ENCODE measurements at regions not wholly inside any gene's neighbourhood (a gene's known extent, or its start where the extent isn't known, plus 50 kb on each side); places are given as distances from the start of the nearest gene placed in this dataset.

- peak; percentile 68 for DNase-seq (ENCODE audit: low read depth)
These were observed 392.2 kb upstream of the MARCKS start for GRCh38 chr6:113464960-113465359.

DNA sequence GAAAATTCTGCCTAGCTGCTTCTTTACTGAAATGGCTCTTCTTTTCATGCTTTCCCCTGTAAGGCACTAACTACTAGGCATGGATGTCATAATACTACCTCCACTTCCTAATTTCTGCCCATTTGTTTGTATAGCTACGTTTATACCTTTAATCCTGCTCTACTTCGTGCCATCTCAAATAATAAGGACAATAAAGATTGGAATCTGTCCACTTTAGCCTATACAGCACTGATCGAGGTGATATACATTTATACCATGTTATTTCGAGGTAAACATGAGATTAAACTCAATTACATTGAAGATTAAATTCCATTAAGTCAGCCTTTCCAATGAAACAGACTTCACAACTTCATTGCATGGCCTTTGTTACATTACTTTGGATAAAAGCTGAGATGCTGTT is 390.6 kb upstream of the MARCKS start:
- no peak for DNase-seq (ENCODE audit: low read depth)

DNA sequence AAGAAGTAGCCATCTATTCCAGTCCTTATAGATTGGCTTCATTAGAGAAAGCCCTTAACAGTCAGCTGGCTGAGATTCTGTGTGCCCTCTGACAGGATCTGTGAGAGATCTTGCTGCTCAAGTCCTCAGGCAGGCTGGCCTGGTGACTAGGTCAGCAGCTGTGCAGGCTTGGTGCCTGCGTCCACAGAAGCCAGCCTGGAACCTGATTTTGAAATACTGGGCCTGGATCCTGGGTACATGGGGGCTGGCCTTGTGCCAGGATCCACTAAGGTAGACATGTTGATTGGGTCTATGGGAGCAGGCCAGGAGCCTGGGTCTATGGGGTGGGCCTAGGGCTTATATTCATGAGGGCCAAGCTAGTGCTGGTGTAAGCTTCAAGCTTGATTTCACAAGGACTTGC is 381.8 kb upstream of the MARCKS start:
- DNase-seq (ENCODE audit: low read depth) = no peak

- peak; percentile 39 for DNase-seq (ENCODE audit: low read depth)
These were observed 380.0 kb upstream of the MARCKS start for GRCh38 chr6:113476937-113477839.

- DNase-seq (ENCODE audit: low read depth) = no peak
These were observed 376.5 kb upstream of the MARCKS start for GRCh38 chr6:113480616-113481015.

DNA sequence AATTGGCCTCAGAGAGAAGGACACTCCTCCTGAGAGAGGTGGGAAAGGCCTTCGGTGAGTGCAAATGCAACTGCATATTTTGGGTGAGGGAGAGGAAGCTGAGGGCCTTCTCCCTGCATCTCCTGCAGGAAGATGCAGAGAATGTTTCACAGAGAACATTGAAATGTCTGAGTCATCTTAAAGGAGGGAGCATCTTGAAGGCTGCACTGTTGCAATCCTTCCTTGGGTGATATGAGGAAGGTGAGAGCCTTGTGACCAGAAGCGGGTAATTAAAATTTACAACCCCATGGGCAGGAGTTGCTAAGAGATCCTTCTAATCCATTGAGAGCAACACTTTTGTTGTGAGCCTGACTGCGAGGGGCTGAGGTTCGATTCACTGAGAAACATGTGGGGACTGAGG is 375.7 kb upstream of the MARCKS start:
- DNase-seq (ENCODE audit: low read depth) = no peak

DNA sequence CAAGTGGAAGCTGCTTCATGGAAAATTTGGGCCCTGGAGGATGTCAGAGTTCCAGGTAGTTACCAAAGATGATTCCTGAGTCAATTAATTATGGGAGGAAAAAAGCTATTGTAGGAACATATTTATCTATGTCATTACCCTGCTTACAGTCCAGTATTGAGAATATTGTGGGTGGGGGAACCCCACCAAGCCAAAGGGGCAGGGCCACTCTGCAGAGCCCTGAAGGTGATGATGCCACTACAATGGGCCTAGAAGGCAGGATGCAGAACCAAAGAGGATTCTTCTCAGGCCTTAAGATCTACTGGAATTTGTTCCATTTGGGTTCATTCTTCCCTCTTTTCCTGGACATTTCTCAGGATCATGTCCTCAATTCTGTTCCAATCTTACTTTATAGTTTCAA is 375.2 kb upstream of the MARCKS start:
- no peak for DNase-seq (ENCODE audit: low read depth)

DNA sequence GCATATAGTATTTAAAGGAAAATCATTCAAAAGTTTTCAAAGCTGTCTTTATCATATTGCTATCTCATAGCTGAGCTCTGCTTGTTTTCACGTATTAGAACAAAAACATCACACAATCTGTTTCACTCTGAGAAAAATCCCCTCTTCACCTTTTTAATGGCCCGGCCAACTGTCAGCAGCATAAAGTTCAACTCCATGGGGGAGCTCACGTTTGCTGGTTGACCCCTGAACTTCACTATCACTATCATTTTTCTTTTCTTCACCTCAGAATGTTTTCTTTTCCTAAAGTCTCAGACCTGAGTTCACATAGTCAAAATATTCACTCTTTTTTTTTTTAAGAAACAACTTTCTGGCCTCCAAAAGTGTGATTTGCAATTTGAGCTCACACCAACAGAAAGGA is 374.4 kb upstream of the MARCKS start:
- no peak for DNase-seq (ENCODE audit: low read depth)

DNA sequence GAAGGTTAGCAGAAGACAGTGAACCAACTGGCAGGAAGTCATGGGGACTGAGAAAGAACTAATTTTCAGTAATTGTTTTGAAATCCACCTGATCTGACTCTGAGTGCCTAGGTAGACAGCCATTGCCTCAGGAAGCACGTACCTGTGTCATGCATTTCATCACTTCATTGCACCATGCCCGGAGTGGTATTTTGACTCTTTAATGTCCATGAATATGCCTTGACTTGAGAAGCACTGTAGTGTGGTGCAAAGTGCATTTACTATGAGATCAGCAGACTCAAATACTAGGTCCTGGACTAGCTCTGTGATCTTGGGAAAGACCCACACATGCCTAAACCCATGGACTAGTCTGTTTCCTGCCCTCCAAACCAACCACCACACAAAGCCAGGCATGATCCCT is 370.9 kb upstream of the MARCKS start:
- DNase-seq (ENCODE audit: low read depth) = no peak

DNA sequence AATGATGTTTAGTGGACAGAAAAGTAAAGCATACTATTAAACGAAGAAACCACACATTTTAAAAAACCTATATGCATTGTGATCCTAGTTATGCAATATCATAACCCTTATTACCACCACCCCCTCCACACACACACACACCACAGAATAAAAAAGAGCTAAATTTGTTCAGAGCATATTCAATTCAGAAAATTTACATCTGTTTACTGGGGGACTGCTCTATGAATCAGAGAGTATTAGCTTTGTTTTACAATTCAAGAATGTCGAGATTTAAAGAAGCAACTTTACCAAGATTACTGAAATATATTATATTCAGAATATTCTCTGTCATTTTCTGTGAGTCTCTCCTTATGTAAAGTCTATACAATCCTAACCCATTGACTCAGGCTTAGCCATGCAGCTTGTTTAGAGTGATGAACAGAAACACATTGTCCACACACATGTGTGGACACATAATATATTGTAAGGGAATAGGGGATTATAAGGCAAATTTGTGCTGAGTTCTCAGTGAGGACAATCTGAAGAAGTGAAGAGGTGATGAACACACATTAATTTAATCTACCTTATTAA is 369.6 kb upstream of the MARCKS start:
- DNase-seq (ENCODE audit: low read depth) = no peak

DNA sequence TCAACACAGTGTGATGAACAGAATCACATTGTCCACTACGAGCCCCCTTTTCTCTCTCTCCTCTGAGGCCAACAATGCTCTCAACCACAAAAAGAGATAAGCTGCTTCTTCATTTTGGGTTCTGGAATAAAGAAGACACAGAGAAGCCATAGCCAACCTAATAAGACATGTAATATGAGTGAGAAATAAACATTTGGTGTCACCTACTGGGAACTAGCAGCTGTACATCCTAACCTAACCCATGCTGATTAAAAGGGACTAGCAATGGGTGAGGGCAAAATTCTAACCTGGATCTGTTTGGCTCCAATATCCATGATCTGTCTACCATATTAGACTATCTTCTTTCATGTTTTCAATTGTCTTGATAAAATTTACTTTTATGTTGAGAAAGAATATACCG is 369.1 kb upstream of the MARCKS start:
- no peak for DNase-seq (ENCODE audit: low read depth)

DNA sequence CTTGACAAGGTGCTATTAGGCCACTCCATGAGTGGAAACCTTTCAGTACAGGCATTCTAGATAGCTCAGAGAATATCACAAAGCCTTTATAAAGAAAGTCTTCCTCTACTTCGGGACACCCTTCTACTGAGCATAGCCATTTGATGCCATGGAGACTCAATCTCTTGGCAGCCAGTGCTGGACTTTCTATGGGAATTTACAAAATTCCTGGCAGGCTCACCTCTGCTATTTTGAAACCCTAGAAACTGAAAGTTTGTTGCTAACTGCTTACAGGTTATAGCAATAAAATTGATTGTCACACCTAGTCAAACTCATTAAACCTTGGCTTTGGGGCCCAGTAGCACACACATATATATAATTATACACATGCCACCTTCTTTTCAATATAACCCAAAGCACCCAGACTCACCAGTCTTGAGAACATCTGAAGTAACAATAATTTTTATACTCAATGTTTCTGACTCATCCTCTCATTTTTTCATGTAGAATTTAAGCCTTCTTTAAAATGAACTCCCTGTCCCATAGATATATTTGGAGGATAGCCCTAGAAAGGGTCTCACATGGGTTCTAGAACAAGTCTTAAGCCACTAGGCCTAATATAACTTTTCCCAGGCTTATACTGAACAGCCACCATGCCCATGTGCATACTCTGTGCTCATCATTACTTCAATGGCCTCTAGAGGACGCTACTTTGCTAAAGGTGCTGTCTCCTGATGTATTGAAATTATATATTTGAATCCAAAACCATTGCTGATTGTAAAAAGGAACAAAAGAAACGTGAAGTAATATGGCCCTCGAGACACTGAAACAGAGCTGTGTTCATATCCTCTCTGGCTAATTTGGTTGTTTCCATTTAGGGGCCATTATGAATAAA is 368.1 kb upstream of the MARCKS start:
- DNase-seq (ENCODE audit: low read depth) = no peak

DNA sequence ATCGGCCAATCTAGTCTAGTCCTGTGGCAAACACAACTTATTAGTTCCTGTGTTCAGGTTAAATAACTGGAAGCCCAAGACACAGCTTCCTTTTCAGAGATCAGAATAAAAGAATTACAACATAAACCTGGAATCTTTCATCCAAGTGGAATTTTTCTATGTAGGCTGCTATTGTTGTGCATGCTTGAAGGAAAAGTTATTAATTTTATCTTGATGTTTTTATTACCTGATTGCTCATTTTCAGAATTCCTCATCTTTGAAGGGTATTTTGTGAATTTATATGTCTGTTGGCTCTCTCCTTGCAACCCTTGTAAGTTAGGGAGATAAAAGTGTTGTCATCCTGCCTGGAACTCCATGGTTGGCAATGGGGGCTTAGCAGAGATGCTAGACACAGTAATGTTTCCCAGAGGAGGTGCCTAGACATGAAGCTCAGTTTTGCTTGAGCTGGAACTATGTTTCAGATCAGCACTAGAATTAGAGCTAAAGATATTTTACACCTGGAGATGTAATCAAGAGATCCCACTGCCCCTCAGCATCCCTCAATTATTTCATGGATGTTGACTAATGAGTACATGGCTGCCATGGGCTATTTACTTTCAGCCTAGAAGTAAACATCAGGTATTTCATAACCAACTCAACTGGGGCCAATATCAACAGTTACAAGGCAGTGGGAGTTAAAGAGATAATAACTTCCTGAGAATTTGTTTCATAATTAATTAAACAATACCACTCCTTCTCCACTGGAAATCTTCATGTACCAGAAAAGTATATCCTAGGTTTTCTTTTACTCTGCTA is 367.0 kb upstream of the MARCKS start:
- DNase-seq (ENCODE audit: low read depth) = no peak

DNA sequence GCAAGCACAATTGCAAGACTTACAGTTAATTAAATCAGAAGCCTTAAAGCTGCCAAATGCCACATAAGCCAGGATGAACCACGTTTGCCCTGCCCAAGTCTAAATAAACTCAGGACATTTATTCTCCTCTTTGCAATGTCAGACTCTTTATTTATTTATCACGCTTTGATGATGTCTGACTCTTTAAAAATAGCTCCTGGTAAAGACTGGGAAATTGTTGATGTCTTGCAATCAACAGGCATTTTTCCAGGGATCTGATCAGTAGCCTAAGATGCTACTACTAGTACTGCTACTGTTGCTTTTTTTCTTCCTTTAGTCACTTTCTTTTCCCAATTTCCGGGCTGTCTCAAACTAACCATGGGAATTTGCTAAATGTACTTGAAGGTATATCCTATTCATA is 365.8 kb upstream of the MARCKS start:
- DNase-seq (ENCODE audit: low read depth) = no peak

DNA sequence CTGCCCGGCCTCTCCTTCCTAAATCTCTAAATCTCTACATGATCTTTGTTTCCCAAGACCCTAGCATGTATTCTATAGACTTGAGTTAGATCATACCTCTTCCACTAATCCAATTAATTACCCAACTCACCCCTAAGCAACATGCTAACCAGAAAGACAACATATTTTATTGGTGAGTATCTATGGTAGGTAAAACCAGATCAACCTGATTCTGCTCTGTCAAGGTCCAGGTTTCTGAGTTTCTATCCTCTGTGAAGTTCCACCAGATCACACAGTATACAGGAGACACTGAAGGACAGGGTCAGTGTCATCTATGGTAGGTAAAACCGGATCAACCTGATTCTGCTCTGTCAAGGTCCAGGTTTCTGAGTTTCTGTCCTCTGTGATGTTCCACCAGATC is 363.2 kb upstream of the MARCKS start:
- DNase-seq (ENCODE audit: low read depth) = no peak

DNA sequence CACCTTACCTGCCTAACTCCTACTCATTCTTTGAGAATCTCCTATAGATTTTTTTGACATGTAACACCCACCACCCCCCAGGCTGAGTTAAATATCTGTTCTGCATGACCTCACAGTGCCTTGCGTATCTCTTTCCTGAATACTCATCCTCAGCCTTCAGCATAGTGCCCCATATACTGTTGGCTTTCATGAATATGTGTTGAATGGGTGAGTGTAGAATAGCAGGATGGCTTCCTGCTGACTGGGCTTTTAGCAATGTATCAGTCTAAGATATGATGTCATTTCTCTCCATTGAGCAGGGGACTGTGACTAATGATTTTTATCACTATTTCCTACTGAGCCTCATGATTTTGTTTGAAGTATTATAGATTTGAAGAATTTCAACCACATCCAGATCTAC is 361.6 kb upstream of the MARCKS start:
- DNase-seq (ENCODE audit: low read depth) = peak; percentile 65

DNA sequence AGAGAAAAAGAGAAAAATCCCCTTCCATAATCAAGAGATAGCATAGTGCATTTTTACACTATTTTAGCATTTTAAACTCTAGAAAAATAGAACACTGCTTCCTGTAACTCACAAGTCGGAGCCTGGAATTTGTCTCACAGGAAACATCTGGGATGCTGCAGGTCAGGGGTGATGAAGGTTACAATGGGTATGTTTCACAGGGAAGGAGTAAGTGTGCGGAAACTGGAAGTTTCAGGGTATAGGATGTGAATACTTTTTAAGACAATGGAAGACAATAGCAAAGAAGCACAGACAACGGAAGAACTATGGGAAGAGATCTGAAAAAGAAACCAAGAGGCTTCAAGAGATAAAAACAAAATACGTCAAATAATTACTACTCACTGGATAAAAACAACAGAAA is 361.0 kb upstream of the MARCKS start:
- no peak for DNase-seq (ENCODE audit: low read depth)

GRCh38 chr6:113500221-113500620 is 356.9 kb upstream of the MARCKS start:
- no peak for DNase-seq (ENCODE audit: low read depth)

DNA sequence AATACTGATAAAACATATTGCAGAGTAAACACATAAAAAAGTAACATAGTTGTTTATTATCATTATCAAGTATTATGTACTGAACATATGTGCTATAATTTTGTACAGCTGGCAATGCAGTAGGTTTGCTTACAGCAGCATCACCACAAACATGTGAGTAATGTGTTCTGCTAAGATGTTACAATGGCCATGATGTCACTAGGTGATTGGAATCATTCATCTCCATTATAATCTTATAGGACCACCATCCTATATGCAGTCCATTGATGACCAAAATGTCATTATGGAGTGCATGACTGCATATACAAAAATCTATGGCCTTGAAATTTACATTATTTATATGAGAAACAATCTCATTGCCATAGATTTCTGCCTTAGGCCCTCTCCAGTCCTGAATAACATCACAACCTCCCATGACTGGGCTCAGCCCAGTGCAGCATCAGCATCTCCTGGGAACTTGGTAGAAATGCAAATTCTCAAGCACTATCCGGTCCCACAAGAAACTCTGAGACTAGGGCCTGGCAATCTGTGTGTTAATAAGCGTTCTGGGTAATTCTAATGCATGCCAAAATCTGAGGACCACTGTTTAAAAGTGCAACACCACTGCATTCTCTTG is 352.0 kb upstream of the MARCKS start:
- no peak for DNase-seq (ENCODE audit: low read depth)

DNA sequence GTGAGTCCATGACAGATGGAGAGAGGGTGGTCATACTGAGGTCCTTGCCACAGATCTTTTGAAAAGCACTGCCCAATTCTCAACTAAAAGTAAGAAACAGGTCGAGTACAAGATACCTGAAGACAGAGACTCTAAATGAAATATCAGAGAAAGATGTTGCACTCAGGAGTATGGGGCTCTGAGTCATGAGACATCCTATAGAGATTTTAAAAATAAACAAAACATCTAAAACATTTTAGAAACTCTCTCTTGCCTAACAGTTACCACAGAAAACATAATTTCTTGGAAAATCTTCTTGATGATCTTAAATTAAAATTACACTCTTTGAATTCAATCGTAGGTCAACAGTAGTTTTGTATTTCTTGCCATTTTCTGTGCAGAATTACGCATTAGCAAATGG is 348.9 kb upstream of the MARCKS start:
- DNase-seq (ENCODE audit: low read depth) = no peak

DNA sequence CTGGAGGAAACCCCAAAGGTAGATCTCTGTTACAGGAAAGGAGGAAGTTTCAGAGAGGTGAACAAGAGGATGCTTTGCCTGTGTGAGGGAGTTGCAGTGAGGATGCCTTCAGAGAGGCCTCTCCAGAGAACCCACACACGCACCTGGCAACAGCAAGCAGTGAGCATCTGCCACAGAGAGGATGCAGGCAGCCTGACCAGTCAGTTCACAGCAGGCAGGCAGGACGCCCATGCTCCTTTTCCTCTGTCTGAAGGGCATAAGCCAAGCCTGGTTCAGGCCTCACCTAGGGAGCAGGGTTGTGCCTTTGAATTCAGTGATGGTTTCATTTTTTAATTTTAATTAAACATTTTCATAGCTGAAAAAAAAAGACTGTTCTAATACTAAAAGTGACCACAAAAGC is 346.0 kb upstream of the MARCKS start:
- no peak for DNase-seq (ENCODE audit: low read depth)

GRCh38 chr6:113512576-113512975 is 344.6 kb upstream of the MARCKS start:
- no peak for DNase-seq (ENCODE audit: low read depth)

Measured in HS-5 (cell line).